Activated CD4-positive, alpha-beta T cell treated with anti-CD3 and anti-CD28 coated beads for 4 hours (primary cell): ENCODE measurements at regions not wholly inside any gene's neighbourhood (a gene's known extent, or its start where the extent isn't known, plus 50 kb on each side); places are given as distances from the start of the nearest gene placed in this dataset.

Experiments used
- DNase-seq, 2 donors: peaks; one replicate each; pipeline ENCODE4 v3.0.0-alpha.2; 2020

DNA sequence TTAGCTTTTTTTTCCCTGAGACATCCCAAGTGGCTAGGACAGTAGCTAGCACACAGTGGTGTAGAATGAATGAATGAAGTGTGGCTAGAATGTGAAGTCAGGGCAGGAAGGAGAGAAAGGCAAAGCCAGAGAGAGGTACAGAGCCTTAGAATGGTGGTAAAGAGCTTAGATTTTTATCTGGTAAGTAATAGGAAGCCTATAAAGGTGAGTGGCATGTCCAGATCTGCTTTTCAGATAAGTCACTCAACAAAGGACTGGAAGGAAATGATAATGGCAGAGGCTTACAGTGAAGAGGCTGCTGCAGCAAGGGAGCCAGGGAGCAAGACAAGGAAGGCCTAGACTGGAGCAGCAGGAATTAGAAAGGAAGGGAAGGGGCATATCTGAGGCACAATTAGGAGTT lies 96.0 kb upstream of the PRDM1 start:
- no peak for DNase-seq

DNA sequence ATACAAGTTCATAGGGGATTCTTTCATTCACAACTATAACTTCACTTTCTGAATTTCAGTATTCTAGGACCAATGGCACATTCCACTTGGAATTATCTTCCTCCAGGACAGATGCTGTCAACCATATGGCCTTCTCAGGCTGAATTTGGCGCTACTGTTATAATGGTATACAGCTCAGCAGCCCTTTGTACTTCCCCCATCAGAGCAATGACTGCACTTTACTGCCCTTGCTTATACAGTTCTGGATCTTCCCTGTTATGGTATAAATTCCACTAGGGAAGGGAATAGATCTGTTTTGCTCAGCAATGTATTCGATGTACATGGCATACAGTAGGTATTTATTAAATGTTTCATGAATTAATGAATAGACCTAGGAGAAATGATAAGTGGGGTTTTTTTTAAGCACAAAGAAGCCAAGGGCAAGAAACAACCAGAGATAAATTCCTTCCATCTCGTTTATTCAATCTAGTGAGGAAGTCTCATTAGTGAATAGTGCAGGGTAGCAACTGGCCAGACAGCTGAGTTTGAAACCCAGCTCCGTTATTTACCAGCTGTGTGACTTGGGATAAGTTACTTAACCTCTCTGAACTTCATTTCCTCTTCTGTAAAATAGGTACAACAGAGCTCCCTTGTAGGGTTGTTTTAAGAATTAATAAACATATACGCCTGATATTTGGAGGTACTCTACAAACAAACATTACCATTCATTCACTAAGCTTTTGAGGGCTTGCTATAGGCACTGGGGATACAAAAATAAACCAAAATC lies 97.1 kb upstream of the PRDM1 start:
- DNase-seq, result no peak

- DNase-seq, result no peak
Measured at GRCh38 chr6:105988321-105988720, 97.8 kb upstream of the PRDM1 start.

GRCh38 chr6:105987516-105987915 lies 98.6 kb upstream of the PRDM1 start:
- DNase-seq, result no peak

- DNase-seq, result no peak
Measured at GRCh38 chr6:105986998-105987397, 99.1 kb upstream of the PRDM1 start.

- DNase-seq, result no peak
Measured at GRCh38 chr6:105985816-105986632, 100.1 kb upstream of the PRDM1 start.

- no peak for DNase-seq
Measured at GRCh38 chr6:105985098-105985815, 100.9 kb upstream of the PRDM1 start.

DNA sequence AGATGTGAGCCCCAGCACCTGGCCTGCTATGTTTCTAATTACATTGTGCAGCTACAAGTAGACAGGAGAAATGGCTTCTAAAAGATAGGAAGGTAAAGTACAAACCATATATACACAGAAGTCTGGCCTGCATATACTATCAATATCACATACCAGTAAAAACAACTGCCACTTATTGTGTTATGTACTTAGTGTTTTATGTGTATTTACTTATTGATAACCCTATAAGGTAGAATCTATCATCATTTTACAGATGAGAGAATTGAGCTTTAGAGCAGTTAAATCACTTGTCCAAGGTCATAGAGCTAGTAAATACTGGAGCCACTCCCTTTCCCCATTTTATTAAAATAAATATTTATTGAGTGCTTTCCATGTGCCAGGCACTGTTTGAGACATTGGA lies 102.4 kb upstream of the PRDM1 start:
- DNase-seq, result no peak

DNA sequence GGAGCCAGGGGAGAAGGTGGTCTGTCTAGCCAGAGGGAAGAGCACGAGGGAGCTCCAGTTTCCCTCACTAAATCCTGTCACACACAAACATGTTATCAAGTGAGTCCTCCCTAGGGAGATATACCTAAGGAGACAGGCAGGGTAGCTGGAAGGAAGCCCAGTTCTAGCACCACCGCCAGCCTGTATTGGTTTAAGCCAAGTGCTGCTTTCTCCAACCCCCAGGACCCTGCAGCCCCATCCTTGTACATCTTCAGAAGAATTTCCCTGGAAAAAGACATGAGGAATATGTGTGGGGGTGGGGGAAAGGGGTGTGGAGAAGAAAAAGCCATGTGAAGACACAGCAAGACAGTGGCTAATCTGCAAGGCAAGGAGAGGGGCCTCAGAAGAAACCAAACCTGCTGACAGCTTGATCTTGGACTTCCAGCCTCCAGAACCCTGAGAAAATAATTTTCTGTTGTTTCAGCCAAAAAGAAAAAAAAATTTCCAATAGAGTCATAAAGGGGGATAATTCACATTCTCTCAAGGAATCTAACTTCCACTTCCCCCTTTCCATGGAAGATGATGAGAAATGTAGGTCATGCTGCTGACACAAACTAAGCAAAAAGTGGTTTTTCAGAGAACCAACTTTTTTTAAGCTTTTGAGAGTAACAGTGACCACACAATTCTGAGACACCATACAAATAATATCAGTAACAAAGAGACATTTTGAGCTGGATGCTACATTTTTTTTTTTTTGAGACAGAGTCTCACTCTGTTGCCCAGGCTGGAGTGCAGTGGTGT lies 103.2 kb upstream of the PRDM1 start:
- no peak for DNase-seq

DNA sequence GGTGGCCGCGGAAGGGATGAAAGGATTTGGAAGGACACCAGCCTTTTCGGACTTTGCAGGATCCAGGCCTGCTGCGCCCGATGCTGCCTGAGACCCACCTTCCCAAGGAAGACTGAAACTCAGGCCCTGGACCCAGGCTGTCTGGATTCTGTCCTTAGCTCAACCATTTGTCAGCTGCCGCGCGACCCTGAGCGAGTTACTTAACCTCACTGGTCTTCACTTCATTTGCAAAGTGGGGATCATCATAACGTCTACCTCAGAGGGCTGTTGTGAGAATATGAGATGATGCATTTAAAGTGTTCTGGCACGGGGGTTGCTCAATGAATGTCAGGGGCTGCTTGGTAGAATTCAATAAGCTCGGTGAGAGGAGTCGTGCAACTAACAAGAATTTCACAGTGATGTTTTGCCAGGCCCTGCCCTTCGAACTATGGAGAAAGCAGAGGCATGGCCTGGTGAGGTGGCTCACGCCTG lies 104.2 kb upstream of the PRDM1 start:
- DNase-seq, result no peak

GRCh38 chr6:105981002-105981887 lies 104.9 kb upstream of the PRDM1 start:
- peak; percentile 34 to 39 for DNase-seq

DNA sequence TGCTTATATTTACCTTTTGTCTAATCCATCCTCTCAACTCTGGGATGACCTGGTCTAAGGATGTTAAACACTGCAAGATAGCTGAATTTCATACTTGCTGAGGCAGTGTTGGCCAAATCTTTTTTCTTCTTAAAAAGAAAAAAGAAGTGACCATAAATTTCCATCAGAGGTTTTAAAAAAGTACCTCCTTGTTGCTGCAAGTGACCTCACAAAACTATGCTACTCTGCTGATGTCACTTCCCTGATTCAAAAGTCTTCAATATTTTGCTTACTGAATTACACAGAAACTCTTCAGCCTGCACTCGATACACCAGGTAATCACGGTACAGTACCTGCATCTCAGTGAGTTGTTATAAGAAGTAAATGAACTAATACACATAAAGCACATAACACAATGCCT lies 107.2 kb upstream of the PRDM1 start:
- no peak for DNase-seq

DNA sequence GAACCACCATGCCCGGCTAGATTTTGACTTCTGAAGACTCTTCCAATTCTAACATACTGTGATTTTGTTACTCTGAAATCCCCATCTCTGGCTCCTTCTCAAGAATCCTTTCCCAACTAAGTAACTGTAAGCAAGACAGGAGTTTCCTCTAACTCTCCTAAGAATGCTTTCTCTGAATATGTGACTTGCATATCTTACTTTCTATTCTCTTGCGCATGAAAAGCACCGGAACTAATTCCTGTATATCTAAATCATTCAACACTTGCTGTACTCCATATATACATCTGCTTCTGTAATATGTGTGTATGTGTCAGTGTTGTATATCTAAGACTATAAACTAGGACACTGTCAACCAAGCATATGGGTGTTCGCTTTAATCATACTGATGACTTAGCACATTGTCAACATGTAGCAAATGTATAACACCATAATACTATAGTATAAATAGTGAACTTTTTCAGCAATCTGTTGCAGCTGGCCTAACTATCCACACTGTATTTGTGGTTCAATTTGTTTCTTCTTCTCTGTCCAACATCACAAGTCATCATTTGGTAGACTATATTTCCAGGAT lies 108.1 kb upstream of the PRDM1 start:
- DNase-seq, result no peak

DNA sequence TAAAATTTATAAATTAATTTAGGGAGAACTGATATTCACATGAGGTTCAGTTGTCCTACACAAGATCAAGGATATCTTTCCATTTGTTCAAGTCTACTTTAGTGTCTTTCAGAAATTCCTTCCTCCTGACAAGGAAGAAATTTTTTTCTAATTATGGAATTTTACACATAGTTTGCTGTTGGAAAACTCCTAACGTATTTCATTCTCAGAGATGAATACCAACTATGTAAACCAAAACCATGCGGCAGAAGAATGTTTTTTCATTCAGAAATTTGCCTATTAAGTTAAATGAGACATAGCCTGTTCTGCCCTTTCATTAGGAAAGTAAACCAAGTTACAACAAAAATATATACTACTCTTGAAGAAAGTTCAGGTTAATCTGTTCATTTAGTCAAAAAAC lies 111.2 kb upstream of the PRDM1 start:
- DNase-seq, result no peak

GRCh38 chr6:105972440-105972839 lies 113.7 kb upstream of the PRDM1 start:
- no peak for DNase-seq

DNA sequence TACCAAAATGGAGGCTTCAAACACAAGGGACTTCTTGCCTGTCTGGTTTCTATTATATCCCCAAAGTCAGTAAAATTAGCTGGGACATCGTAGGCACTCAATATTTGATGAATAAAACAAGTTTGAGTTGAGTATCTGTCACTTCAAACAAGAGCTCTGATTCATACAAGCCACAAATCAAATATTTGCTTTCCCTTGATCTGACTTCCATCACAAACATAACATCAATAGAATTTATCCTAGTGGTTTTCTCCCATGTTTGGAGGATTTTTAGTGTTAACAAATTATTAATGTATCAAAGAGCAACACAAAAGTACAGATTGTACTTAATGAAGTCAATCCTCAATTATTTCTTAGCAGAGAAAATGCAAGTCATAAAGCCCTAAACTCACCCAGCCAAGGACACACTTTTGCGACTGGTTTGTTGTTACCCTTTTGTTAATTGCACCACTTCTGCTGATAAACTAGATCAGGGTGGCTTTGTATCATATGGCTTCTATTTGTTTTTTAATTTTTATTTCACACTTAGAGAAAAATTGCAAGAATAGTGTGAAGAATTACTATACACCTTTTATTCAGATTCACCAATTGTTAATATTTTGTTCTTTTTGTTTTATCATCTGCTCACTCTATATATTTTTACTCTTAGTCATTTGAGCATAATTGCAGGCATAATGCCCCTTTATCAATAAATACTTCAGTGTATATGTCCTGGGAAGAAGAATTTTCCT lies 117.4 kb upstream of the PRDM1 start:
- no peak for DNase-seq

DNA sequence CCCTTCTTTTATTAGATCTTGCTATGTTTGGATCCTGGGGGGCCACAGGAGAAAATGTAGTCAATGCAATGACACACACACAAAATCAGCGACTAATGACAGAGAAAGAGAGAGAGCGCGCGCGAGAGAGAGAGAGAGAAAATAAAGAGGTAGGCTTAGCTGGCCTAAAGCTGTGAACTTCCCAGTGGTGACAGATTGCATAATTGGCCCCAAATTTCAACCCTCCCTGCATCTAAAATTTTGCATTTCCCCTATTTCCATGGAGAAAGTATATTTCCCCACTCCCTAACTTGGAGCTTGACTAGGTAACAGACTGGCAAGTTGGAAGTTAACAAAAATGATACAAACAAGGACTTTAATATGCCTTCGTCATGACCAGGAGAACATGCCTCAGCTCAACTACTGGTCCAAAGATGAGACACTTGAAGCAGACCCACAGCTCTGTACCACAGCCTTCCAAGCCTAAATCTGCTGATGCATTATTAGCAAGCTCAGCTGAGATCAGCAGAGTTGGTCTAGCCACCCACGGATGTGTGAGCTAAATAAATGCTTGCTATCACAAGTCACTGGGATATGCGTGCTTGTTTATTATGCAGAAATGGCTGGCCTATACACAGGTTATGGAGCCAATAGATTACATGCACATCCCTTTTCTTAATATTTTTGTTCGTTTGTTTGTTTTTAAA lies 118.1 kb upstream of the PRDM1 start:
- no peak for DNase-seq

DNA sequence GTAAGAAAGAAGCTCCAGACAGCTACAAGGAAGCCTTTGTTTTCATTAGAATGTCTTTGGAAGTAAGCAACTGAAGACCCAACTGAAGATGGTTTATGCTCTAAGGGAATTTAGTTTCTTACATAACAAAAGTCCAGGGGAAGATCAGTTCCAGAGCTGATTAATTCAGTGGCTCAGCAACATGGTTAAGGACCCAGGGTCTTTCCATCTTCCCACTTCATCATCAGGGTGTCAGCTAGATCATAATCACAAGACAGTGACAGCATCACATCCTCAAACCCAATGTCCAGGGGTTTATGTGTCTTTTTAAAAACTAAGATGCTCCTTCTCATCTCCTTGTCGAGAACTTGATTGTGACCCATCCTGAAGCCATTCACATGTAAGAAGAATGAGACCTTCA lies 119.7 kb upstream of the PRDM1 start:
- no peak for DNase-seq

DNA sequence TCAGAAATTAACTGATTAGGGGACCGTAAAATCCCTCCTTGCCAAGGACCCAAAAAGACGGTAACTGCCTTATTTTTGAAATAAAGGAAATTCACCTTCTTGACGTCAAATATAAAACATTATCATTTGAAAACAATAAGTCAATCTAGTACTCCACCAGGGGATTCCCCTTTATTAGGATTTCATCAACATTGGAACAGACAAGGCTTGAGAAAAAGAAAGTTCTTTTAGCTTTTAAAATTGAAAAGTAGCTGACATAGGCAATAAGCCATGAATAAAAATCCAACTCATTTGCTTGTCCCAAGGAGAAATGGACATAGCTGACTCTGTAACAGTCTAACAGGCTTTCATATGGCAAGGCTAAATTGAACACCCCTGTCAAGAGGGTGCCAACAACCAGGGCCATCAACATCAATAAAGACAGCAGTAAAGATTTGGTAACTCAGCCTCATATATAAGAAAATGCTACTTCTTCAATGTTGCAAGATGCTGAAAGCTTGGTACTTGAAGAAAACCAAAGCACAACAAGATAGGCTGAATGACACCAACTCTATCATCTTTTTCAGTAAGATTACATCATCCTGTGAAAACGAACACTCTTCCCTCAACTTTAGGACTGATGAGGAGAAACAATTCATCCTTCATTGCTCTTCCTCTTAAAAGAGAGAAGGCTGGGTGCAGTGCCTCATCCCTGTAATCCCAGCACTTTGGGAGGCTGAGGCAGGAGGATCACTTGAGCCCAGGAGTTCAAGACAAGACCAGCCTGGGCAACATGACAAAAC lies 121.0 kb upstream of the PRDM1 start:
- no peak for DNase-seq
